IMR-90 (cell line): ENCODE measurements at regions not wholly inside any gene's neighbourhood (a gene's known extent, or its start where the extent isn't known, plus 50 kb on each side); places are given as distances from the start of the nearest gene placed in this dataset.

Source experiments
- CEBPB ChIP-seq: IDR thresholded peaks from 2 replicates; pipeline ENCODE4 v1.6.1; 2012; ENCODE audit warnings: low read depth, low read length, improper control_type of control experiment
- FOS ChIP-seq: fragments of 150-350 bp; IDR thresholded peaks from 2 replicates; pipeline ENCODE4 v1.6.1; 2016; ENCODE audit warnings: low read depth, low read length
- MAFK ChIP-seq: IDR thresholded peaks from 2 replicates; pipeline ENCODE4 v1.6.1; 2012; ENCODE audit warnings: low read depth, low read length, improper control_type of control experiment
- NFE2L2 ChIP-seq: fragments of 150-350 bp; IDR thresholded peaks from 2 replicates; pipeline ENCODE4 v1.6.1; 2016; ENCODE audit warnings: low read depth, mild to moderate bottlenecking, low read length
- TF ChIP-seq, protein P1 (sequence below): conservative IDR thresholded peaks from 2 replicates; pipeline ENCODE4 v1.5.1; 2012; ENCODE audit warnings: mild to moderate bottlenecking, low read depth, low read length, improper control_type of control experiment

DNA sequence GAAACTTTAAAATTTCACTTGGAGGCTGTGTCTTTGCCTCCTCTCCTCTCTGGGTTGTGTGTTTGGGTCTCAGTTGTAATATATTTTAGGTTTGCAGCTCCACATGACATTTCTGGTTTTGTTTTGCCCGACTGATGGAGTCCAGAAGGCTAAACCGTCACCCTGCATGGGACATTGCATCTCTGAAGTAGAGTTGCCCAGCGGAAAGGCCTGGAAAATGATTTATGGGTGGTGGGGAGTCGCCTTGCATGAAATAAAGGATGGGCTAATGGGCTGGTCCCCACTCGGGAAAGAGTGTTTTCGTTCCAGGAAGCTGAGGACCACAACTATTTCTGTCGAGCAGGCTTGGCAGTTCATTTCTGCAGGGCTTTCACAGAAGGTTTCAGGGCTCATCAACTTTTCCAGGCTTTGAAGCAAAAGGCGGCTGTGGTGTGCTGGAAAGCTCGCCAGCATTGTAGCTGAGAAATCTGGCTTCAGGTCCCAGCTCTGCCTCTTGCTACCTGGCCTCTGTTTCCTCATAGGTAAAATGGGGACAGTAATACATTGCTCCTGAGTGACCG lies 74.8 kb upstream of the GSC start:
- TF ChIP-seq, protein P1, sequence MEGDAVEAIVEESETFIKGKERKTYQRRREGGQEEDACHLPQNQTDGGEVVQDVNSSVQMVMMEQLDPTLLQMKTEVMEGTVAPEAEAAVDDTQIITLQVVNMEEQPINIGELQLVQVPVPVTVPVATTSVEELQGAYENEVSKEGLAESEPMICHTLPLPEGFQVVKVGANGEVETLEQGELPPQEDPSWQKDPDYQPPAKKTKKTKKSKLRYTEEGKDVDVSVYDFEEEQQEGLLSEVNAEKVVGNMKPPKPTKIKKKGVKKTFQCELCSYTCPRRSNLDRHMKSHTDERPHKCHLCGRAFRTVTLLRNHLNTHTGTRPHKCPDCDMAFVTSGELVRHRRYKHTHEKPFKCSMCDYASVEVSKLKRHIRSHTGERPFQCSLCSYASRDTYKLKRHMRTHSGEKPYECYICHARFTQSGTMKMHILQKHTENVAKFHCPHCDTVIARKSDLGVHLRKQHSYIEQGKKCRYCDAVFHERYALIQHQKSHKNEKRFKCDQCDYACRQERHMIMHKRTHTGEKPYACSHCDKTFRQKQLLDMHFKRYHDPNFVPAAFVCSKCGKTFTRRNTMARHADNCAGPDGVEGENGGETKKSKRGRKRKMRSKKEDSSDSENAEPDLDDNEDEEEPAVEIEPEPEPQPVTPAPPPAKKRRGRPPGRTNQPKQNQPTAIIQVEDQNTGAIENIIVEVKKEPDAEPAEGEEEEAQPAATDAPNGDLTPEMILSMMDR: no peak
- no peak for TF ChIP-seq NFE2L2
- no peak for TF ChIP-seq MAFK
- no peak for TF ChIP-seq FOS
- no peak for TF ChIP-seq CEBPB
